Neutrophil (primary cell): ENCODE measurements at regions not wholly inside any gene's neighbourhood (a gene's known extent, or its start where the extent isn't known, plus 50 kb on each side); places are given as distances from the start of the nearest gene placed in this dataset.

Source experiments
- H3K27ac ChIP-seq: fragments of 200-600 bp; sonication (generic); 2 replicates; pipeline ENCODE4 v1.5.1; 2016; ENCODE audit warnings: mild to moderate bottlenecking, moderate library complexity
- H3K27me3 ChIP-seq: fragments of 200-600 bp; sonication (generic); 2 replicates; pipeline ENCODE4 v1.6.0; 2016; ENCODE audit warnings: mild to moderate bottlenecking
- H3K36me3 ChIP-seq: fragments of 200-600 bp; sonication (generic); 2 replicates; pipeline ENCODE4 v1.5.1; 2017
- H3K4me1 ChIP-seq, 2 experiments: fragments of 200-600 bp in 1 of 2; sonication (generic) in 1 of 2; 1 replicate in 1 of 2; 2 replicates in 1 of 2; pipeline versions ENCODE4 v1.5.1 to v1.6.1; 2013 to 2016; ENCODE audit warnings: low read depth in 1 of 2, low read length in 1 of 2, mild to moderate bottlenecking in 1 of 2, moderate library complexity in 1 of 2; ENCODE audit not compliant: control insufficient read depth in 1 of 2, insufficient read depth in 1 of 2
- H3K4me3 ChIP-seq, 2 experiments: fragments of 200-600 bp in 1 of 2; sonication (generic) in 1 of 2; 1 replicate in 1 of 2; 2 replicates in 1 of 2; pipeline ENCODE4 v1.5.1; 2013 to 2016; ENCODE audit warnings: low read depth in 1 of 2, low read length in 1 of 2, mild to moderate bottlenecking in 1 of 2, moderate library complexity in 1 of 2
- H3K9me3 ChIP-seq: fragments of 200-600 bp; sonication (generic); 2 replicates; pipeline ENCODE4 v1.5.1; 2016
- CTCF ChIP-seq: fragments of 200-600 bp; sonication (generic); IDR thresholded peaks from 2 replicates; pipeline ENCODE4 v1.5.1; 2016; ENCODE audit warnings: antibody characterized with exemption

- H3K4me1 ChIP-seq = no peaks in the 10 kb centered on the region
- no peaks in the 10 kb centered on the region for H3K36me3 ChIP-seq
- H3K4me3 ChIP-seq = no peak overlapping the region
- no peaks in the 10 kb centered on the region for H3K9me3 ChIP-seq
- TF ChIP-seq CTCF = no peak
- no peak overlapping the region for H3K27ac ChIP-seq
- H3K27me3 ChIP-seq = no peaks in the 10 kb centered on the region
These were observed 1228.3 kb upstream of the FAM98A start for GRCh38 chr2:34827398-34827797.

DNA sequence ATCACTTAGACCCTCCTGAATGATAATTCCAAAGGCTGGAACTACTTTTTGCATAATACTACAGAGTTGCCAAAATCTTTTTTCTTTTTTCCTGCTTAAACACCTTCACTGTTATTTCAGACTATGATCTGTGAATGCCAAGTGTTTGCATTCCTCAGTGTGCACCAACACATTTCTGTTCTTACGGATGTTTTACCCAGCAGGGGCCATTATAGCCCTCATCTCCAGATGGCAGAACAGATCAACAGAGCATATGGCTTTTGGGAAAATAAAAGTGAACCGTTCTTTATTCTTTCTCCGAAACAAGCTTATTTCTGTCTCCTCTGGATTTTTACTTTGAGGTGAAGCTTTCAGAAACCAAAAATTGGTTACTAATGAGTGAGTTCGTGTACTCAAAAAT, 1226.6 kb upstream of the FAM98A start:
- no peak overlapping the region for H3K27ac ChIP-seq
- H3K27me3 ChIP-seq = no peaks in the 10 kb centered on the region
- H3K36me3 ChIP-seq = no peaks in the 10 kb centered on the region
- H3K4me3 ChIP-seq = no peak overlapping the region
- TF ChIP-seq CTCF = no peak
- no peaks in the 10 kb centered on the region for H3K4me1 ChIP-seq
- no peaks in the 10 kb centered on the region for H3K9me3 ChIP-seq

DNA sequence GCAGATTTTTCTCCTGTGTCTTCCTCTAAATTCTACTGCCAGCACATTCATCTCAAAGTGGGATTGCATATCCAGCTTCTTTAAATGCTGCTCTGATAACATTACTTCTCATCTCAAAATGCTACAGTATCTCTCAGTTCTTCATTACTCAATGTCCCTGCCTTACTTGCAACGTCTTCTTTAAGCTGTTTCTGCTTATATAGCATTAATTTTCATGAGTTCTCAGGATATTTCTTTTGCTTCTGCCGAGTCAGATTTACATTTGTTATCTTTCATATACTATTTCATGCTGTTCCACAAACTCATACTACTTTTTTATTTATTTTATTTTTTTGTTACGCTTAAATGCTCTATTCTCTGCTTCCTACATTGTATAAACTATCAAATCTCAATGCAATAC, 1223.5 kb upstream of the FAM98A start:
- H3K9me3 ChIP-seq = no peaks in the 10 kb centered on the region
- H3K4me1 ChIP-seq = no peaks in the 10 kb centered on the region
- no peak overlapping the region for H3K27ac ChIP-seq
- no peaks in the 10 kb centered on the region for H3K36me3 ChIP-seq
- TF ChIP-seq CTCF = no peak
- H3K4me3 ChIP-seq = no peak overlapping the region
- H3K27me3 ChIP-seq = no peaks in the 10 kb centered on the region

GRCh38 chr2:34815052-34815741, 1216.1 kb upstream of the FAM98A start:
- no peaks in the 10 kb centered on the region for H3K4me1 ChIP-seq
- no peaks in the 10 kb centered on the region for H3K9me3 ChIP-seq
- no peak for TF ChIP-seq CTCF
- no peak overlapping the region for H3K4me3 ChIP-seq
- no peak overlapping the region for H3K27ac ChIP-seq
- no peaks in the 10 kb centered on the region for H3K27me3 ChIP-seq
- H3K36me3 ChIP-seq = no peaks in the 10 kb centered on the region

GRCh38 chr2:34810456-34810855, 1211.4 kb upstream of the FAM98A start:
- Histone ChIP-seq H3K4me1 (no peaks in the 10 kb centered on the region), H3K9me3 (no peaks in the 10 kb centered on the region), H3K4me3 (no peak overlapping the region), H3K27ac (no peak overlapping the region), H3K36me3 (no peaks in the 10 kb centered on the region), H3K27me3 (no peaks in the 10 kb centered on the region)
- no peak for TF ChIP-seq CTCF

- Histone ChIP-seq H3K27me3 (no peaks in the 10 kb centered on the region), H3K9me3 (no peaks in the 10 kb centered on the region), H3K27ac (no peak overlapping the region), H3K36me3 (no peaks in the 10 kb centered on the region), H3K4me1 (no peaks in the 10 kb centered on the region), H3K4me3 (no peak overlapping the region)
- TF ChIP-seq CTCF = no peak
These were observed 1209.3 kb upstream of the FAM98A start for GRCh38 chr2:34808426-34808825.
